GM21529 (cell line): ENCODE measurements at regions not wholly inside any gene's neighbourhood (a gene's known extent, or its start where the extent isn't known, plus 50 kb on each side); places are given as distances from the start of the nearest gene placed in this dataset.
"Not testable (repeated sequence)": the region's sequence is repeated elsewhere in the genome, so short reads cannot be mapped to it uniquely, and the experiment has no call there.

Experiments used
- ATAC-seq: cut with Tn5 transposase; IDR thresholded peaks from one replicate; pipeline ENCODE4 v1.9.1; 2021; ENCODE audit not compliant: unreplicated experiment

DNA sequence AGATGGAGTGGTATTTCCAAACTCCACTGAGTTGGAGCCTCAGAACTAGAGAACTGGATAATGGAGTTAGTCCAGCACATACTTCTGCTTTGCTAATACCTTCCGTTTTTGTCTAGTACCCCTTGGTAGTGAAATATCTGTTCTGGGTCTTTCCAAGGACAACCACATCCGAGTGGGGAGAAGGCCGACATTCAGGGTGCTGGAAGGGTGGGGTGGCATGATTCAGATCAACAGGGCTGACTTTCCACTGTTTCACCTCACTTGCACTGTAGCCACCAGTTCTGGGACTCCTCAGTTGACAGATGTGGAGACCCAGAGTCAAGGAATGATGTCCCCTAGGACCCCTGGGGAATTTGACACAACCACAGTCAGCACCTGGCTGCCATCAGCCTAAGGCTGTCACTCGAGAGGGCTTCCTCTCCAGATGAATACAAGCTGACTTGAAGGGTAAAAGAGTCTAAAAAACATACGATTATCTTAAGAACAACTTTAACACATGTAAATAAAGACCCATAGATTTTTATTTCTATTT is 84.8 kb upstream of the HNF1B start:
- peak; percentile 52 for ATAC-seq

DNA sequence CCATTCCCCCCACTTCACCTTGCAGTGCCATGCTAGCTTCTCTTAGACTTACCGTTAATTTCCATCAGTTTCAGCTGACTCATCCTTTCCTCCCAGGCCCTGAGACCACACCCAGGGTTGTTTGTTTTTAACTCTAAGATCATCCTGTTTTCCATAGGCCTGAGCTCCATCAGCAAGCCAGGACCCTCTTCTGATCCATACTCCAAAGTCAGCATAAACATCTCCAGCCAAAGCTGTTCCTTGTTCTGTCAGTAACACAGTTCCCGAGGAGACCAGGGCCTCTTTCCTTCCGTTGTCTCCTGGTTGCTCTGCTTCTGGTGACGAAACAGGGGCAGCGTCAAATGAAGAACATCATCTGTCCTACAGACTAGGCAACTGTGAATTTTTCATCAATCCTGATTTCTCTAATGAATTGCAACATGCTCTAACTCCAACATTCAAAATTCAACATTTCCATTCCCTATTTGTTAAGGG is 83.8 kb upstream of the HNF1B start:
- no peak for ATAC-seq

DNA sequence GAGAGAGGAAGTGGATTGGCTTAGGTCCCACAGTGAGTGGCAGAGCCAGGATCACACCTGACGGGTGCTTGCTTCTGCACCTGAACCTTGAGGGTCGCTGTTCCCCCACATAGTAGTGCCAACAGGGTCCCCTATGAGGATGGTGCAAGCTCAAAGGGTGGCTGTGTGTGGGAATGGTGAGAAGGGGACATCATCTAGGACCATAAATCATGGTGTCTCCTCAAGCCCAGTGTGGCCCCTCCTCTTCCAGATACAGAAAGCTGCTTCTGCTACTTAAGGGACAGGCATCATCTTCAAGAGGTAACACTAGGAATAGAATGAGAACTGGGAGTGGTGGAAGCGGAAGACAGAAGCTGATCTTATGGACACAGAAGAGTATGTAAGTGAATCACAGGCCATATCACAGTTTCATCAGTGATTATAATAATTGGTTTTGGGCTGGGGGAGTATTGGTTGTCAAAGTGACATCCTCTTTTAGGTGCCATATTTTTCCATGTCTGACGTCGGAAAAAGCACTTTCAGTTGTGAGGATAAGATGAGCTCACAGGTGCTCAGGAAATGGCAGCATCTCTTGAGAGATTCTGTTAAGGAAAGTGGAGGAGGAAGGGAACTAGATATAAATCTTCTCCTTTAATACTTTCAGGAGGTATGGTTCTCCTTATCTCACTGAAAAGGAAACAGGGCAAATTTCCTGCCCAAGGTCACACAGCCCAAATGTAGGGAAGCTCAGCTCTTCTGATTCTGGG is 83.2 kb upstream of the HNF1B start:
- ATAC-seq, result no peak

- no peak for ATAC-seq
Measured at GRCh38 chr17:37826497-37827430, 81.9 kb upstream of the HNF1B start.

DNA sequence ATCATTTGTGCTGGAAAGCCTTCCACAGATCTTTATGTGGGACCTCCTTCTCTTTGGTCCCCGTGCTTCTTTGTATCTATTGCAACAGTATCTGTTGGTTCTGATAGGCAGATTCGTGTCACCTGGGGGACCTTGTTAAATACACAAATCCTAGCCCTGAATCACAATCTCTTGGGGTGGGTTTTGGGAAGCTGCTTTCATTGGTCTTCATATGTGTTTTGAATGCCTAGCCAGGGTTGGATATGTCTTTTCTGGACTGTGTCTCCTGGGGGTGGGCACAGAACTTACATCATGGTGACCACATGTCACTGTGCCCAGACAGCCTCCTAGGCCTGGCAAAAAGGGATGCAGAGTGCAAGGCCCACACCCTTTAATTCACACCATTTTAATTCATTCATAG is 81.0 kb upstream of the HNF1B start:
- ATAC-seq, result no peak

GRCh38 chr17:37824534-37825485 is 80.0 kb upstream of the HNF1B start:
- no peak for ATAC-seq

DNA sequence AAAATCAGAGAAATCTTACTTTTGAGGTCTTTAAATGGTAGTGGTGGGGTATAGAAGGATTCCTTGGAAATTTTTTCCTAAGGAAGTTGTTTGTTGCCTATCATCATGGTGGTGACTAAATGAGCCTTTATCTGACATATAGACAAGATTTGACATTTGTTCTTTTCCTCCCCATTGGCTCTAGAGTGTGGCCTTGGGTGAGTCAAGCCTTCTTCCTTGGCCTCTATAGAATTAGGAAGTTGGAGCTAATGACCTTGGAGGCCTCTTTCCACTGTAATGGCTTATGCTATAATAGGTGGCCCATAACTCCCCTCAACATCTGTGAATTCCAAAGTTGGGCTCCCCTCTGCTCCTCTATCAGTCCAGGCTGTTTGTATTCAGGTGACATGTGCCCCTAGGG is 79.1 kb upstream of the HNF1B start:
- no peak for ATAC-seq

GRCh38 chr17:37820995-37821713 is 76.3 kb upstream of the HNF1B start:
- no peak for ATAC-seq

GRCh38 chr17:37820313-37820994 is 75.6 kb upstream of the HNF1B start:
- ATAC-seq, result no peak

GRCh38 chr17:37818689-37819088 is 73.8 kb upstream of the HNF1B start:
- ATAC-seq, result no peak

DNA sequence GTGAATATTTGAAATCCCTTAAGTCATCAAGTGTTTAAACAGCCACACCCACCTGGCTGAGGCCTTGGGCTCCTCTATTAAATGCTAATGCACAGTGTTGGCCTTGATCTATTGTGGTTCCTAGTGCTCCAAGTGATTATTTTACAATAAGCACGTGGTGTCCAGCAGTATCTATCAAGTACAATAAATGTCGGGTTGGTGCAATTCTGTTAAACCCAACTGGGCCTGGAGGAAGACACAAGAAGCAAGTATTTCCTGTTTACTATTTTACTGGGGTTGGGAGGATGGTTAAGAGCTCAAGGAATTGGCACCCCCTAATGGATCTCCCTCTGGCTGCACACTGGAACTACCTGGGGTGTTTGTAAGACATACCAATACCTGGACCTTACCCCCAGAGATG is 72.1 kb upstream of the HNF1B start:
- ATAC-seq, result no peak

DNA sequence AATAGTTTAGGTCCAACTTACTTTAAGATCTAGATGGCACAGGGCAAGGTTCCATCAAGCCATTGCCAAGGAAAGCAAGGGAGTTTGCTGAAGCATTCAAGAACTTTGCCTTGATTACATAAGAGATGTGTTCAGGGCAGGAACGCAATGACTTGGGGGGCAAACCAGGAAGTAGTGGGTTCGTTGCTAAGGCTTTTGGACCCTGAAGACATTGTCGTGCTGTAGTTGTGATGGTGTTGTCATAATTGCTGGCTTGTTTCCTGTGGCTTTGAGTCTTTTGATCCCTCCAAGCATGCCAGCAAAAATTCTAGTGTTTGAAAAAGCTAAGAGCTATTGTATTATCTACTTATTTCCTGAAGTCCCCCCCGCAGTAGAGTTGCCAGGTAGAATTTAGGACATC is 70.7 kb upstream of the HNF1B start:
- no peak for ATAC-seq

- no peak for ATAC-seq
Measured at GRCh38 chr17:37813751-37814150, 68.9 kb upstream of the HNF1B start.

- not testable (repeated sequence) for ATAC-seq
Measured at GRCh38 chr17:37808846-37809245, 64.0 kb upstream of the HNF1B start.

DNA sequence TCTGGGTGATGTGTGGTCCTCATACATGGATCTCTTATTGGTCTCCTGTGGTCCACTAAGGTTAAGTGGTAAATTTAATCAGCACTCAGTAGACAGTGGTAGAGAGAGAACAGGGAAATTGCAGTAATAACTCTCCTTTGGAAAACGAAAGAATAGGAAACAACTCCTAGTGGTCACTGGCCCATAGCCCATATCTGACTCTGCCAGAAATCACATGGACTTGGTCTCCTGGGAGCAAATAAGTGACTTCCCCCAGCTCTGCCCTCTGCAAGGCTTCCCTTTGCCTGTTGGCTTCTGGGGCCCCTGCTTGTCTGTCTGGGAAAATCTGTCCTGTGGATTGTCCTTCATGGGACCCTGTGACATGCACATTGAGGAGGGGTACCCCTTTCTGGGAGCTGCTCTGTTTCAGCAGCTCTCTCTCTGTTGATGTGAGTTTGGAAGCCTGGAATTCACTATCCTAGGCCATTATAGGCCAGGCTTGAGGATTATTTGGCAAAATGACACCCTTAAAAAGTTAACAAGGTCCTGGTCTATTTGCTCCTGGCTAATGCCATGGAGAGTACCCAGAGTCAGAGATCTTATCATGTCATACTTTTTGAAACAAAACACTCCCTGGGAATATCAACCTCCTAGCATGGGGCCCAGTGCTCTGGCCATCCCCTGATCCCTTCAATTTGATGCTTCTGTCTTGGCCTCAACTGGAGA is 58.0 kb upstream of the HNF1B start:
- ATAC-seq, result no peak

GRCh38 chr17:37802061-37802595 is 57.3 kb upstream of the HNF1B start:
- ATAC-seq, result no peak

GRCh38 chr17:37801171-37801570 is 56.3 kb upstream of the HNF1B start:
- no peak for ATAC-seq

DNA sequence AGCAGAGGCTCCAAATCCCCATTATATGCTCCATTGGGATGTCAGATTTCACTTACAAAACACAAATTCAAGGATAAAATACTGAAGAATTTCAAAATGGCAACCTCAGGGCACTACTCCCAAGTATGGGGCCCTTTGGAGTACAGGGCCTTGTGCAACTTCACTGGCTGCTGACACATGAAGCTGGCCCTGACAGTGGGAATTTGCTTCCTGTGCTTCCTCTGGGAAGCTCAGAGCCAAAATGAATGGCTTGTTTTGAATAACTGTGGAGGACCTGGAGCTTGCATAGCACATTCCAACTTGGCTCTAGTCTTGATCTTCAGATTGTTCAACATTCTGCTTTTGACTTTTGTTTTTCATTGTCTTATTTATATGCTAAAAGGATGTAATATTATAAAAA is 52.3 kb upstream of the HNF1B start:
- no peak for ATAC-seq

DNA sequence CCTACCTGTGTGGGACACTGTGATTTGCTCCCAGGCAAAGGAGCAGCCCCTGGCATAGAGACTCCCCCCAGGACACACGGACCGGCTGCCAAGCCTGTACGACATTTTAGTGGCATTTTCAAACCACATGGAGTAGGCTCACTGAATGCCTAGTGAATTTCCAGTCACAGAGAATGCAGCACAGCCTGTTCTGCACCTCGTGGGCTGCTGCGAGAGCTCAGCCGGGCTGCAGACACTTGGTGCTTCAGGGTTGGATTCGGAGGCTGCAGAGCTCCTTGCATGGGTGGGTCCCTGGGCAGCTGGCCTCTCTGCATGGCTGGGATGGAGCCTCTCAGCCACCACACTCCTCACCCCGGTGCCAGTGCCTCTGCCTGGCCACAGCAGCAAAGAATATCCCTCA is 51.2 kb upstream of the HNF1B start:
- no peak for ATAC-seq
